MM.1S (cell line): ENCODE measurements at regions not wholly inside any gene's neighbourhood (a gene's known extent, or its start where the extent isn't known, plus 50 kb on each side); places are given as distances from the start of the nearest gene placed in this dataset.

ENCODE experiments used
- DNase-seq: peaks from one replicate; pipeline ENCODE4 v3.0.0-alpha.2; 2015
- H2AFZ ChIP-seq: fragments of 300-600 bp; sonication (generic); 2 replicates; pipeline ENCODE4 v1.6.0; 2016; ENCODE audit warnings: antibody characterized with exemption, low read length
- H3F3A ChIP-seq: fragments of 300-600 bp; sonication (generic); 2 replicates; pipeline ENCODE4 v1.6.1; 2016; ENCODE audit warnings: mild to moderate bottlenecking, antibody characterized with exemption, low read length, moderate library complexity, mixed read lengths; ENCODE audit not compliant: insufficient read depth
- H3K27ac ChIP-seq: fragments of 300-600 bp; sonication (generic); 2 replicates; pipeline ENCODE4 v1.5.1; 2016; ENCODE audit warnings: mild to moderate bottlenecking, low read length
- H3K27me3 ChIP-seq: fragments of 300-600 bp; sonication (generic); replicated peaks from 2 replicates; pipeline ENCODE4 v1.6.0; 2016; ENCODE audit warnings: low read length; ENCODE audit not compliant: insufficient read depth
- H3K36me3 ChIP-seq: fragments of 300-600 bp; sonication (generic); replicated peaks from 2 replicates; pipeline ENCODE4 v1.6.1; 2016; ENCODE audit warnings: mild to moderate bottlenecking, low read length, mixed read lengths; ENCODE audit not compliant: insufficient read depth
- H3K4me1 ChIP-seq: fragments of 300-600 bp; sonication (generic); 2 replicates; pipeline ENCODE4 v1.6.1; 2016; ENCODE audit warnings: low read length, mixed read lengths
- H3K4me2 ChIP-seq: fragments of 300-600 bp; sonication (generic); 2 replicates; pipeline ENCODE4 v1.6.0; 2016; ENCODE audit warnings: low read depth, low read length
- H3K4me3 ChIP-seq: fragments of 300-600 bp; sonication (generic); 2 replicates; pipeline ENCODE4 v1.5.1; 2016; ENCODE audit warnings: low read length, mixed read lengths
- H3K79me2 ChIP-seq: fragments of 300-600 bp; sonication (generic); 2 replicates; pipeline ENCODE4 v1.6.1; 2016; ENCODE audit warnings: mixed run types, low read length, mixed read lengths
- H3K9ac ChIP-seq: fragments of 300-600 bp; sonication (generic); 2 replicates; pipeline ENCODE4 v1.6.1; 2016; ENCODE audit warnings: low read length, mixed read lengths
- H3K9me2 ChIP-seq: fragments of 300-600 bp; sonication (generic); replicated peaks from 2 replicates; pipeline ENCODE4 v1.6.1; 2016; ENCODE audit warnings: mild to moderate bottlenecking, low read length, mixed read lengths; ENCODE audit not compliant: insufficient read depth
- H3K9me3 ChIP-seq: fragments of 300-600 bp; sonication (generic); replicated peaks from 2 replicates; pipeline ENCODE4 v1.6.1; 2016; ENCODE audit warnings: mild to moderate bottlenecking, low read length, mixed read lengths; ENCODE audit not compliant: insufficient read depth
- H4K20me1 ChIP-seq: fragments of 300-600 bp; sonication (generic); 2 replicates; pipeline ENCODE4 v1.6.1; 2016; ENCODE audit warnings: mild to moderate bottlenecking, low read length, moderate library complexity, mixed read lengths; ENCODE audit not compliant: insufficient read depth
- EZH2 ChIP-seq: fragments of 300-600 bp; sonication (generic); optimal IDR thresholded peaks from 2 replicates; pipeline ENCODE3; 2017; ENCODE audit warnings: low read depth, mild to moderate bottlenecking, antibody characterized with exemption, low read length, mixed read lengths
- EZH2phosphoT487 ChIP-seq: fragments of 300-600 bp; sonication (generic); IDR thresholded peaks from 2 replicates; pipeline ENCODE4 v1.6.1; 2018; ENCODE audit warnings: antibody characterized with exemption, low read length
- TF ChIP-seq, protein P1 (sequence below): fragments of 300-600 bp; sonication (generic); IDR thresholded peaks from 2 replicates; pipeline ENCODE4 v1.5.1; 2016; ENCODE audit warnings: antibody characterized with exemption, low read length, mixed read lengths

DNA sequence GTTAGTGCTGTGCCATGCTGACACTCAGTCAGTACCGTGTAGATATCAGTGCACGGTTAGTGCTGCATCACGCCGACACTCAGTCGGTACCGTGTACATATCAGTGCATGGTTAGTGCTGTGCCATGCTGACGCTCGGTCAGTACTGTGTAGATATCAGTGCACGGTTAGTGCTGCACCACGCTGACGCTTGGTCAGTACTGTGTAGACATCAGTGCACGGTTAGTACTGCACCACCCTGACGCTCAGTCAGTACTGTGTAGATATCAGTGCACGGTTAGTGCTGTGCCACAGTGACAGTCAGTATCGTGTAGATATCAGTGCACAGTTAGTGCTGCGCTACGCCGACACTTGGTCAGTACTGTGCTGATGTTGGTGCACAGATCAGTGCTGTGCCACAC, 102.8 kb upstream of the ZNF469 start:
- H3K27ac ChIP-seq = no peak overlapping the region
- no peaks in the 10 kb centered on the region for H3F3A ChIP-seq
- no peak for DNase-seq
- H3K9me2 ChIP-seq = no peaks in the 10 kb centered on the region
- no peak overlapping the region for H3K4me3 ChIP-seq
- H3K9me3 ChIP-seq = no peaks in the 10 kb centered on the region
- no peak overlapping the region for H2AFZ ChIP-seq
- no peaks in the 10 kb centered on the region for H4K20me1 ChIP-seq
- no peaks in the 10 kb centered on the region for H3K4me1 ChIP-seq
- TF ChIP-seq, protein P1, sequence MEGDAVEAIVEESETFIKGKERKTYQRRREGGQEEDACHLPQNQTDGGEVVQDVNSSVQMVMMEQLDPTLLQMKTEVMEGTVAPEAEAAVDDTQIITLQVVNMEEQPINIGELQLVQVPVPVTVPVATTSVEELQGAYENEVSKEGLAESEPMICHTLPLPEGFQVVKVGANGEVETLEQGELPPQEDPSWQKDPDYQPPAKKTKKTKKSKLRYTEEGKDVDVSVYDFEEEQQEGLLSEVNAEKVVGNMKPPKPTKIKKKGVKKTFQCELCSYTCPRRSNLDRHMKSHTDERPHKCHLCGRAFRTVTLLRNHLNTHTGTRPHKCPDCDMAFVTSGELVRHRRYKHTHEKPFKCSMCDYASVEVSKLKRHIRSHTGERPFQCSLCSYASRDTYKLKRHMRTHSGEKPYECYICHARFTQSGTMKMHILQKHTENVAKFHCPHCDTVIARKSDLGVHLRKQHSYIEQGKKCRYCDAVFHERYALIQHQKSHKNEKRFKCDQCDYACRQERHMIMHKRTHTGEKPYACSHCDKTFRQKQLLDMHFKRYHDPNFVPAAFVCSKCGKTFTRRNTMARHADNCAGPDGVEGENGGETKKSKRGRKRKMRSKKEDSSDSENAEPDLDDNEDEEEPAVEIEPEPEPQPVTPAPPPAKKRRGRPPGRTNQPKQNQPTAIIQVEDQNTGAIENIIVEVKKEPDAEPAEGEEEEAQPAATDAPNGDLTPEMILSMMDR = no peak
- TF ChIP-seq EZH2 (no peak), EZH2phosphoT487 (no peak)
- no peaks in the 10 kb centered on the region for H3K79me2 ChIP-seq
- no peak overlapping the region for H3K9ac ChIP-seq
- no peaks in the 10 kb centered on the region for H3K36me3 ChIP-seq
- no peak overlapping the region for H3K4me2 ChIP-seq
- H3K27me3 ChIP-seq = 0 out of 2 replicates have a peak, but pooled peaks cover 4% of the 10 kb centered on the region

DNA sequence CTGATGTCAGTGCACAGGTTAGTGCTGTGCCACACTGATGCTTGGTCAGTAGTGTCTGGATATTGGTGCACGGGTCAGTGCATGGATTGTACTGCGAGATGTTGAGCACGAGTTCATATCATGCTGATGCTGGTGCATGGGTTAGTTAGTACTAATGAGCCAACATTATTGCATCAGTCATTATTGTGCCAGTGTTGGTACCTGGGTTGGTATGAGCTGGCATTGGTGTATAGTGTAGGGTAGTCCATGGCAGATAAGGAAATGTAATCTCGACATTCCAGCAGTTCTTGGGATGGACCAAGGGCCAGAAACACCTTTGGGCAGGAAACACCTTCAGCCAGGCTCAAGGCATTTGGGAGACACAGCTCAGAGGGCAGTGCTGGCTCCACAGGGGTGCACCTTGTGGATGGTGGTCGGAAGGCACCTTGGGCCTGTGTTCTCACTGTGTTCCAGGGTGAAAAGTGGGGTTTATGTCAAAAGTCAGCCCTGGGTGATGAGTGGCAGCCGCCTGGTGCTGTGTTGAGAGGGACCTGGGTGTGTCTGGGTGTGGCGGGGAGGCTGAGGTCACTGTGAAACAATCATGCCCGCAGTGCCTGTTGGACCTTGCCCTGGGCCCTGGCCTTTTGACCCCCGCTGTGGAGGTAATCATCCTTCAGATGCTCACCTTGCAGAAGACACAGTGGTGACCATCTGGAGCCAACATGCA, 100.7 kb upstream of the ZNF469 start:
- peaks cover 13% of the 10 kb centered on the region; the same call in 1 of the 2 replicates for H3K27me3 ChIP-seq
- no peak overlapping the region for H3K4me3 ChIP-seq
- no peaks in the 10 kb centered on the region for H3K9me3 ChIP-seq
- H3K9me2 ChIP-seq = no peaks in the 10 kb centered on the region
- no peak overlapping the region for H3K9ac ChIP-seq
- no peaks in the 10 kb centered on the region for H3K79me2 ChIP-seq
- H3F3A ChIP-seq = no peaks in the 10 kb centered on the region
- H3K4me2 ChIP-seq = no peak overlapping the region
- no peaks in the 10 kb centered on the region for H3K36me3 ChIP-seq
- no peak for DNase-seq
- H3K4me1 ChIP-seq = no peaks in the 10 kb centered on the region
- no peaks in the 10 kb centered on the region for H4K20me1 ChIP-seq
- no peak overlapping the region for H3K27ac ChIP-seq
- H2AFZ ChIP-seq = no peak overlapping the region
- TF ChIP-seq EZH2phosphoT487 = no peak
- TF ChIP-seq EZH2 = no peak
- TF ChIP-seq, protein P1 = no peak

DNA sequence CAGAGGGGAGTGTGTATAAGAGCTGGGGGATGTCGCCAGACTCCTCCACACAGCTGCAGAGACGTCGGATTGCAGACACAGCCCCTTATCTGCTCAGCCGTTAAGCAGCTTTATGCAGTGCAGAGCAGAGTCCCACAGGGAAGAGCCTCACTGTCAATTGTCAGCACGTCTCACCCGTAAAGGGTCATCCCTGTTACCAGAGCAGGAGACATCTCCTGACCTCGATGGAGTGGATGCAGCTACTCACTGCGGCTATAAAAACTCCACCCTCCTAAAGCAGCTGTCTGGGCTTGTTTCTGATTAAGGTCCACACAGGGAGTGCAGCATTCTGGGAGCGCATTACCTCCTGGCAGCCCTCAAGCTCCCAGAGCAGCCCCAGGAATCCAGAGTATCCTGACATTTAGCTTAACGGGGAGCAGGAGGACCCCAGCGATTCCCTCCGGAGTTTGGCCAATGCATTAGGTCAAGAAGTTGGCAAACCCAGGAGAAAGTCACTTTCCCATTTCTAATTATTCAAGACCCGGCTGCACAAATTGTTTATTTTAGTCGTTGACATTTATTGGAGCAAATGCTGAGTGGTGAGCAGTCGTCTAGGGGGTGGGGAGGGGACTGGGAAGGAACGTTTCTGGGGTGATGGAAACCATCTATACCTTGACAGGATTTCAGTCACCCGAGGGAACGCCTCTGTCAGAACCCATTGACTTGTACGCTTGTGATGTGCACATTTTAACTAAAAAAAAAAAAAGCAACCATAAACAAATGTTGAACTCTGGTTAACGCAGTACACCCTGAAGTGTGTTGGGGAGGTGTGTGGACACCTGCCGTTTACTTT, 100.0 kb upstream of the ZNF469 start:
- H3K27ac ChIP-seq = no peak overlapping the region
- no peaks in the 10 kb centered on the region for H3K9me3 ChIP-seq
- no peak overlapping the region for H3K9ac ChIP-seq
- no peaks in the 10 kb centered on the region for H3K4me1 ChIP-seq
- no peak overlapping the region for H2AFZ ChIP-seq
- TF ChIP-seq, protein P1 = no peak
- TF ChIP-seq EZH2phosphoT487 (no peak), EZH2 (no peak)
- no peak overlapping the region for H3K4me3 ChIP-seq
- DNase-seq = no peak
- no peaks in the 10 kb centered on the region for H4K20me1 ChIP-seq
- H3K9me2 ChIP-seq = no peaks in the 10 kb centered on the region
- no peaks in the 10 kb centered on the region for H3F3A ChIP-seq
- H3K4me2 ChIP-seq = no peak overlapping the region
- no peaks in the 10 kb centered on the region for H3K36me3 ChIP-seq
- H3K27me3 ChIP-seq = peaks cover 14% of the 10 kb centered on the region; the same call in 1 of the 2 replicates
- no peaks in the 10 kb centered on the region for H3K79me2 ChIP-seq
